Psoas muscle (tissue), 7 donors: ENCODE measurements at regions not wholly inside any gene's neighbourhood (a gene's known extent, or its start where the extent isn't known, plus 50 kb on each side); places are given as distances from the start of the nearest gene placed in this dataset.

Experiments used
- ATAC-seq, 4 donors: fragments of 200-7000 bp; cut with Tn5 transposase; one replicate each; pipeline ENCODE4 v1.9.1; 2020; ENCODE audit warnings: moderate library complexity in 3 of 4, mild to moderate bottlenecking in 2 of 4
- DNase-seq, 2 donors: peaks; one replicate each; pipeline ENCODE4 v3.0.0-alpha.2; 2020
- H3K27ac ChIP-seq: fragments of 200-600 bp; one replicate; pipeline ENCODE4 v1.8.0; 2022
- H3K27me3 ChIP-seq, 3 donors: fragments of 200-600 bp in 1 of 3; one replicate each; pipeline versions ENCODE4 v1.6.1 to v1.8.0; 2013 to 2022; ENCODE audit warnings: low read length in 2 of 3, mild to moderate bottlenecking in 2 of 3, moderate library complexity in 1 of 3; ENCODE audit not compliant: insufficient read depth in 3 of 3
- H3K36me3 ChIP-seq, 2 donors: fragments of 200-600 bp in 1 of 2; one replicate each; pipeline versions ENCODE4 v1.6.1 to v1.8.0; 2013 to 2022; ENCODE audit warnings: low read depth in 1 of 2, mild to moderate bottlenecking in 1 of 2, moderate library complexity in 1 of 2; ENCODE audit not compliant: insufficient read depth in 1 of 2
- H3K4me1 ChIP-seq: fragments of 200-600 bp; one replicate; pipeline ENCODE4 v1.8.0; 2022
- H3K4me3 ChIP-seq: fragments of 200-600 bp; one replicate; pipeline ENCODE4 v1.8.0; 2022; ENCODE audit warnings: mild to moderate bottlenecking
- H3K9me3 ChIP-seq: fragments of 200-600 bp; one replicate; pipeline ENCODE4 v1.8.0; 2022
- CTCF ChIP-seq: fragments of 200-600 bp; IDR thresholded peaks from one replicate; pipeline ENCODE4 v1.8.0; 2022; ENCODE audit warnings: antibody characterized with exemption
- WGBS, 3 donors: extraction: QIAGEN DNeasy Blood & Tissue Kit; methylation state at CpG; one replicate each; pipeline versions ENCODE4 v1.1.6 to v1.1.7; 2013; 5-methylcytosine and 5-hydroxymethylcytosine counted together
- intact Hi-C, 2 donors: fragments of 100-400 bp; cut with DNase I; formaldehyde crosslinking; loops; one replicate each; pipeline versions ENCODE4 v1.11.0 to v1.14.2; 2022
- donor health status: healthy with polysubstance abuse.
- donor health status: DM: no; HTN: no; CAD: no; lungs with moderate emphysema.
- donor health status: Bipolar disorder and iron deficiency.
- donor health status: healthy.
- donor health status: DM: yes; HTN: yes; CAD: no.
- donor health status: DM: no; HTN: no; CAD: no.
- donor health status: DM: yes; HTN: yes; CAD: no.

- ATAC-seq (no peak), DNase-seq (no peak)
- intact Hi-C loops, result no loop called here
- TF ChIP-seq CTCF, result no peak
- Histone ChIP-seq H3K4me3 (no peak overlapping the region), H3K9me3 (no peaks in the 10 kb centered on the region), H3K4me1 (no peaks in the 10 kb centered on the region), H3K27me3 (peaks cover 2 to 5% (median 3%) of the 10 kb centered on the region in 3 donors), H3K27ac (no peak overlapping the region), H3K36me3 (no peaks in the 10 kb centered on the region)
- WGBS, 3 donors, result 37 to 79% (median 64%) methylated on average over 1 of the region's 1 CpG
Observed at GRCh38 chr2:65706411-65706810, 274.0 kb upstream of the SPRED2 start.

GRCh38 chr2:65701191-65701590 lies 268.8 kb upstream of the SPRED2 start:
- intact Hi-C loops, result no loop called here
- Histone ChIP-seq H3K4me3 (no peak overlapping the region), H3K27ac (no peak overlapping the region), H3K9me3 (no peaks in the 10 kb centered on the region), H3K36me3 (no peaks in the 10 kb centered on the region), H3K27me3 (peaks cover 0 to 3% (median 2%) of the 10 kb centered on the region in 3 donors), H3K4me1 (no peaks in the 10 kb centered on the region)
- DNase-seq (no peak), ATAC-seq (no peak)
- TF ChIP-seq CTCF, result no peak
- WGBS, 3 donors, result 67 to 72% (median 71%) methylated on average over 10 of the region's 10 CpGs

- intact Hi-C loops, result no loop called here
- H3K4me1 ChIP-seq, result no peaks in the 10 kb centered on the region
- H3K36me3 ChIP-seq, result no peaks in the 10 kb centered on the region
- no peak overlapping the region for H3K27ac ChIP-seq
- no peaks in the 10 kb centered on the region for H3K9me3 ChIP-seq
- ATAC-seq, result no peak
- peaks cover 0 to 3% (median 2%) of the 10 kb centered on the region in 3 donors for H3K27me3 ChIP-seq
- TF ChIP-seq CTCF, result no peak
- no peak overlapping the region for H3K4me3 ChIP-seq
- no peak for DNase-seq
- 69 to 75% (median 74%) methylated on average over 7 of the region's 7 CpGs for WGBS, 3 donors
Observed at GRCh38 chr2:65700720-65701119, 268.3 kb upstream of the SPRED2 start.

- intact Hi-C loops, result no loop called here
- WGBS, 3 donors, result 71 to 86% (median 79%) methylated on average over 10 of the region's 10 CpGs
Observed at GRCh38 chr2:65700004-65700651, 267.7 kb upstream of the SPRED2 start.

More at GRCh38 chr2:65700004-65700651, 267.7 kb upstream of the SPRED2 start:
- no peak overlapping the region for H3K4me3 ChIP-seq
- DNase-seq (no peak), ATAC-seq (no peak)
- peaks cover 0 to 3% (median 2%) of the 10 kb centered on the region in 3 donors for H3K27me3 ChIP-seq
- H3K9me3 ChIP-seq, result no peaks in the 10 kb centered on the region
- no peak for TF ChIP-seq CTCF
- H3K36me3 ChIP-seq, result no peaks in the 10 kb centered on the region
- H3K4me1 ChIP-seq, result no peaks in the 10 kb centered on the region
- H3K27ac ChIP-seq, result no peak overlapping the region
